K562 (cell line): ENCODE measurements at regions not wholly inside any gene's neighbourhood (a gene's known extent, or its start where the extent isn't known, plus 50 kb on each side); places are given as distances from the start of the nearest gene placed in this dataset.
"Not testable (repeated sequence)": the region's sequence is repeated elsewhere in the genome, so short reads cannot be mapped to it uniquely, and the experiment has no call there.

ENCODE experiments used
- HNRNPH1 ChIP-seq: fragments of 200-400 bp; formaldehyde crosslinking; optimal IDR thresholded peaks from 2 replicates; pipeline ENCODE3; 2017; ENCODE audit warnings: low read depth, mild to moderate bottlenecking, low read length, moderate library complexity
- HOMEZ ChIP-seq: fragments of 250-450 bp; sonication (Bioruptor Pico); IDR thresholded peaks from 2 replicates; pipeline ENCODE4 v1.4.0; 2020; ENCODE audit warnings: mild to moderate bottlenecking, moderate library complexity
- MXI1 ChIP-seq: IDR thresholded peaks from 2 replicates; pipeline ENCODE4 v1.6.1; 2011; ENCODE audit warnings: low read depth, mild to moderate bottlenecking, improper control_type of control experiment, low read length
- NR4A1 ChIP-seq, 2 experiments: fragments of 250-450 bp in 1 of 2; fragments of 450-650 bp in 1 of 2; sonication (Bioruptor Pico) in 1 of 2; IDR thresholded peaks; 2 replicates each; pipeline versions ENCODE4 v1.4.0 to v1.6.1; 2016 to 2020; ENCODE audit warnings: mild to moderate bottlenecking in 2 of 2, missing compliant biosample characterization in 1 of 2, missing genetic modification characterization in 1 of 2, moderate library complexity in 1 of 2
- POLR2AphosphoS5 ChIP-seq: IDR thresholded peaks from 2 replicates; pipeline ENCODE4 v1.6.1; 2011; ENCODE audit warnings: mild to moderate bottlenecking, low read depth, low read length, moderate library complexity; ENCODE audit not compliant: control insufficient read depth, insufficient read depth
- RFX7 ChIP-seq: fragments of 250-450 bp; sonication (Bioruptor Pico); IDR thresholded peaks from 2 replicates; pipeline ENCODE4 v1.5.1; 2021; ENCODE audit warnings: mild to moderate bottlenecking
- U2AF1 ChIP-seq: fragments of 200-400 bp; formaldehyde crosslinking; optimal IDR thresholded peaks from 2 replicates; pipeline ENCODE3; 2017; ENCODE audit warnings: mild to moderate bottlenecking, low read depth, low read length, moderate library complexity

GRCh38 chr13:24981181-24981803 lies 114.6 kb upstream of the PABPC3 start:
- TF ChIP-seq U2AF1; HNRNPH1; RFX7 (CRISPR knock-in tag); MXI1; NR4A1 (CRISPR knock-in tag; IDR thresholded peaks at IDR 0.05); NR4A1 (tag; IDR thresholded peaks at IDR 0.05); HOMEZ; POLR2AphosphoS5: not testable (repeated sequence)
